ENCODE measurements at regions not wholly inside any gene's neighbourhood (a gene's known extent, or its start where the extent isn't known, plus 50 kb on each side); places are given as distances from the start of the nearest gene placed in this dataset.

- TF ChIP-seq CTCF (IDR thresholded peaks at IDR 0.05) (no peak), EP300 (IDR thresholded peaks at IDR 0.05) (no peak), POLR2A (IDR thresholded peaks at IDR 0.05) (no peak)
Measured at GRCh38 chr13:76319921-76320320, 566.3 kb downstream of the KCTD12 start.

Data from upper lobe of left lung (tissue), 4 donors.